ENCODE measurements at regions not wholly inside any gene's neighbourhood (a gene's known extent, or its start where the extent isn't known, plus 50 kb on each side); places are given as distances from the start of the nearest gene placed in this dataset.

GRCh38 chr5:118243068-118243467 lies 745.3 kb downstream of the DTWD2 start:
- no peak overlapping the region for H2AFZ ChIP-seq (ENCODE audit: control insufficient read depth, low read depth, low read length)
- in situ Hi-C loops (cut with MboI): no loop called here
- H4K20me1 ChIP-seq (ENCODE audit: control insufficient read depth, insufficient read depth): no peaks in the 10 kb centered on the region
- ChIA-PET SMC1A (ENCODE audit: uncharacterized antibody, unreplicated experiment) (interaction anchor here (0.5 kb wide), 1 partner anchor 85 kb away, joined by 3 read pairs; no protein-coding TSS in a partner anchor), RAD21 (ENCODE audit: unreplicated experiment) (no interaction called here), CTCF (no interaction called here), POLR2A (no interaction called here)
- H3K9ac ChIP-seq (ENCODE audit: control insufficient read depth, insufficient read depth, low read length): no peak overlapping the region
- no peak overlapping the region for H3K4me2 ChIP-seq (ENCODE audit: control insufficient read depth, insufficient read depth)
- DNase-seq (ENCODE audit: low read depth, low spot score): no peak
- ATAC-seq: no peak
- no peaks in the 10 kb centered on the region for H3K27me3 ChIP-seq (replicated peaks in 1 of 2; ENCODE audit: control insufficient read depth in 2 of 2, insufficient read depth in 2 of 2, low read length in 1 of 2)
- intact Hi-C loops (cut with micrococcal nuclease; ENCODE audit: unreplicated experiment): no loop called here
- no TSS peak for BruUV-seq (replicated peaks)
- H3K4me3 ChIP-seq: no peak overlapping the region
- H3K79me2 ChIP-seq (ENCODE audit: control insufficient read depth, insufficient read depth, low read length): no peaks in the 10 kb centered on the region
- no peak overlapping the region for H3K27ac ChIP-seq (ENCODE audit: control insufficient read depth, insufficient read depth)
- TF ChIP-seq HDAC2 (IDR thresholded peaks at IDR 0.05): no peak
- FAIRE-seq: no peak
- no peaks in the 10 kb centered on the region for H3K4me1 ChIP-seq (ENCODE audit: control insufficient read depth, insufficient read depth, low read length)
- H3K36me3 ChIP-seq (ENCODE audit: control insufficient read depth in 2 of 2, insufficient read depth in 2 of 2, low read length in 1 of 2): no peaks in the 10 kb centered on the region
- H3K9me3 ChIP-seq (replicated peaks; ENCODE audit: control insufficient read depth, insufficient read depth, low read length): no peaks in the 10 kb centered on the region; the same call in 1 of the 3 replicates

DNA sequence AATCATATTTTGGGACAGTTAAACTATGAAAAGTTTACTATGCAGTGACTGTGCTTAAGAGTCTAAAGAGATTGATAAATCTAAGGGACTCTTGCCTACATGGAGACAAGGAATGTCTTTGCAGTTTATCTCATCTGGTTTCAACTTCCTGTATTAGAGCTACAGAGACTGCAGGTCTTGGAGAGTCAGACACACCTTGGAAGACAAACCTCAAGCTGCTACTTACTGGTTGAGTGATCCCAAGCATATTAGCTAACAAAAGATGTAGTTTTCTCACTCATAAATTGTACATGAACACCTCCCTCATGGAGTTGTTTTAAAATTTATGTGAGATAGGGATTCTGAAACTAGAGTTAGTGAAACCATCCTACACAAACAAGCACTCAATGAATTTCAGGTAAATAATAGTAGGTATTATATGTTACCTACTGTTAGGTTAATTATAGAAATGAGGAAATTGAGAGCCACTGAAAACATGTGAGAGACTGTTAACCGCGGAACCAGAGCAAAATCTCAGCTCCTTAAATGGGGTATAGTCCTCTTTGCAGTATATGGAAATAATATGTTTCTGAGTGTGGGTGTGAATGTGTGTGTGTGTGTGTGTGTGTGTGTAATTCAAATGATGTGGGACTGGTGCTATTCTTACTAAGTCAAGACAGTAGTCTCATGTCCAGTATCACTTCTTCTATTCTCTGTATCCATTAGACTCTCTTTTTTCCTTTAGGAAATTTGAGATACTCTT lies 752.1 kb downstream of the DTWD2 start:
- H3K4me2 ChIP-seq (ENCODE audit: control insufficient read depth, insufficient read depth): 0 out of 2 replicates have a peak overlapping the region, but pooled peaks have one; percentile 25
- H3K4me3 ChIP-seq: no peak overlapping the region
- ChIA-PET CTCF (no interaction called here), POLR2A (no interaction called here), RAD21 (ENCODE audit: unreplicated experiment) (no interaction called here), SMC1A (ENCODE audit: uncharacterized antibody, unreplicated experiment) (no interaction called here)
- in situ Hi-C loops (cut with MboI): no loop called here
- DNase-seq (ENCODE audit: low read depth, low spot score): no peak
- BruUV-seq (replicated peaks): no TSS peak
- peak; percentile 55 for ATAC-seq
- H4K20me1 ChIP-seq (ENCODE audit: control insufficient read depth, insufficient read depth): no peaks in the 10 kb centered on the region
- no peak overlapping the region for H3K27ac ChIP-seq (ENCODE audit: control insufficient read depth, insufficient read depth)
- no peak overlapping the region for H2AFZ ChIP-seq (ENCODE audit: control insufficient read depth, low read depth, low read length)
- H3K36me3 ChIP-seq (ENCODE audit: control insufficient read depth in 2 of 2, insufficient read depth in 2 of 2, low read length in 1 of 2): no peaks in the 10 kb centered on the region
- no peaks in the 10 kb centered on the region for H3K4me1 ChIP-seq (ENCODE audit: control insufficient read depth, insufficient read depth, low read length)
- FAIRE-seq: no peak
- intact Hi-C loops (cut with micrococcal nuclease; ENCODE audit: unreplicated experiment): no loop called here
- H3K79me2 ChIP-seq (ENCODE audit: control insufficient read depth, insufficient read depth, low read length): no peaks in the 10 kb centered on the region
- H3K9me3 ChIP-seq (replicated peaks; ENCODE audit: control insufficient read depth, insufficient read depth, low read length): no peaks in the 10 kb centered on the region; the same call in 2 of the 3 replicates
- H3K9ac ChIP-seq (ENCODE audit: control insufficient read depth, insufficient read depth, low read length): no peak overlapping the region
- 4% methylated on average over 2 of the region's 2 CpGs for WGBS (ENCODE audit: insufficient coverage, insufficient replicate concordance, low lambda C conversion rate, missing lambda C conversion rate)
- no peaks in the 10 kb centered on the region for H3K27me3 ChIP-seq (replicated peaks in 1 of 2; ENCODE audit: control insufficient read depth in 2 of 2, insufficient read depth in 2 of 2, low read length in 1 of 2)
- TF ChIP-seq GABPA (IDR thresholded peaks at IDR 0.05; ENCODE audit: low read depth): no peak
- TF ChIP-seq, protein P1, sequence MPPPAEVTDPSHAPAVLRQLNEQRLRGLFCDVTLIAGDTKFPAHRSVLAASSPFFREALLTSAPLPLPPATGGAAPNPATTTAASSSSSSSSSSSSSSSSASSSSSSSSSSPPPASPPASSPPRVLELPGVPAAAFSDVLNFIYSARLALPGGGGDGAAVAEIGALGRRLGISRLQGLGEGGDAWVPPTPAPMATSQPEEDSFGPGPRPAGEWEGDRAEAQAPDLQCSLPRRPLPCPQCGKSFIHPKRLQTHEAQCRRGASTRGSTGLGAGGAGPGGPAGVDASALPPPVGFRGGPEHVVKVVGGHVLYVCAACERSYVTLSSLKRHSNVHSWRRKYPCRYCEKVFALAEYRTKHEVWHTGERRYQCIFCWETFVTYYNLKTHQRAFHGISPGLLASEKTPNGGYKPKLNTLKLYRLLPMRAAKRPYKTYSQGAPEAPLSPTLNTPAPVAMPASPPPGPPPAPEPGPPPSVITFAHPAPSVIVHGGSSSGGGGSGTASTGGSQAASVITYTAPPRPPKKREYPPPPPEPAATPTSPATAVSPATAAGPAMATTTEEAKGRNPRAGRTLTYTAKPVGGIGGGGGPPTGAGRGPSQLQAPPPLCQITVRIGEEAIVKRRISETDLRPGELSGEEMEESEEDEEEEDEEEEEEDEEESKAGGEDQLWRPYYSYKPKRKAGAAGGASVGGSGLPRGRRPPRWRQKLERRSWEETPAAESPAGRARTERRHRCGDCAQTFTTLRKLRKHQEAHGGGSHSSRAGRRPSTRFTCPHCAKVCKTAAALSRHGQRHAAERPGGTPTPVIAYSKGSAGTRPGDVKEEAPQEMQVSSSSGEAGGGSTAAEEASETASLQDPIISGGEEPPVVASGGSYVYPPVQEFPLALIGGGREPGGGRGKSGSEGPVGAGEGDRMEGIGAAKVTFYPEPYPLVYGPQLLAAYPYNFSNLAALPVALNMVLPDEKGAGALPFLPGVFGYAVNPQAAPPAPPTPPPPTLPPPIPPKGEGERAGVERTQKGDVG (CRISPR knock-in tag; IDR thresholded peaks at IDR 0.05): no peak
- TF ChIP-seq CBX3 (IDR thresholded peaks at IDR 0.05; ENCODE audit: borderline replicate concordance, low read depth): no peak
- no peak for TF ChIP-seq TAF1 (IDR thresholded peaks at IDR 0.05; ENCODE audit: borderline replicate concordance, low read depth, low read length)
- TF ChIP-seq BMI1 (IDR thresholded peaks at IDR 0.05; ENCODE audit: borderline replicate concordance): no peak
- no peak for TF ChIP-seq CHD4 (IDR thresholded peaks at IDR 0.05)
- no peak for TF ChIP-seq SMC3 (IDR thresholded peaks at IDR 0.05; ENCODE audit: borderline replicate concordance, low read length)
- TF ChIP-seq SREBF1 (IDR thresholded peaks at IDR 0.05; ENCODE audit: low read length): no peak
- TF ChIP-seq CHD2 (IDR thresholded peaks at IDR 0.05; ENCODE audit: borderline replicate concordance, low read depth, low read length): no peak
- TF ChIP-seq, protein P2, sequence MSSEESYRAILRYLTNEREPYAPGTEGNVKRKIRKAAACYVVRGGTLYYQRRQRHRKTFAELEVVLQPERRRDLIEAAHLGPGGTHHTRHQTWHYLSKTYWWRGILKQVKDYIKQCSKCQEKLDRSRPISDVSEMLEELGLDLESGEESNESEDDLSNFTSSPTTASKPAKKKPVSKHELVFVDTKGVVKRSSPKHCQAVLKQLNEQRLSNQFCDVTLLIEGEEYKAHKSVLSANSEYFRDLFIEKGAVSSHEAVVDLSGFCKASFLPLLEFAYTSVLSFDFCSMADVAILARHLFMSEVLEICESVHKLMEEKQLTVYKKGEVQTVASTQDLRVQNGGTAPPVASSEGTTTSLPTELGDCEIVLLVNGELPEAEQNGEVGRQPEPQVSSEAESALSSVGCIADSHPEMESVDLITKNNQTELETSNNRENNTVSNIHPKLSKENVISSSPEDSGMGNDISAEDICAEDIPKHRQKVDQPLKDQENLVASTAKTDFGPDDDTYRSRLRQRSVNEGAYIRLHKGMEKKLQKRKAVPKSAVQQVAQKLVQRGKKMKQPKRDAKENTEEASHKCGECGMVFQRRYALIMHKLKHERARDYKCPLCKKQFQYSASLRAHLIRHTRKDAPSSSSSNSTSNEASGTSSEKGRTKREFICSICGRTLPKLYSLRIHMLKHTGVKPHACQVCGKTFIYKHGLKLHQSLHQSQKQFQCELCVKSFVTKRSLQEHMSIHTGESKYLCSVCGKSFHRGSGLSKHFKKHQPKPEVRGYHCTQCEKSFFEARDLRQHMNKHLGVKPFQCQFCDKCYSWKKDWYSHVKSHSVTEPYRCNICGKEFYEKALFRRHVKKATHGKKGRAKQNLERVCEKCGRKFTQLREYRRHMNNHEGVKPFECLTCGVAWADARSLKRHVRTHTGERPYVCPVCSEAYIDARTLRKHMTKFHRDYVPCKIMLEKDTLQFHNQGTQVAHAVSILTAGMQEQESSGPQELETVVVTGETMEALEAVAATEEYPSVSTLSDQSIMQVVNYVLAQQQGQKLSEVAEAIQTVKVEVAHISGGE (CRISPR knock-in tag; IDR thresholded peaks at IDR 0.05): no peak

Data from GM12878 (cell line).